GM12878 (cell line): ENCODE measurements at regions not wholly inside any gene's neighbourhood (a gene's known extent, or its start where the extent isn't known, plus 50 kb on each side); places are given as distances from the start of the nearest gene placed in this dataset.

Source experiments
- ATAC-seq: fragments of 200-7000 bp; cut with Tn5 transposase; 3 replicates; pipeline ENCODE4 v1.9.1; 2020; ENCODE audit warnings: mild to moderate bottlenecking, moderate library complexity
- BruUV-seq: library from RNA; stranded (reverse); fragments of 400-500 nt; replicated peaks from 2 replicates; lab custom pipeline; 2021; lab: Mats Ljungman, UMichigan
- CTCF ChIA-PET: fragments of 300-600 bp; sonication (Branson Sonifier 250); formaldehyde crosslinking; extraction: SDS; loops from one replicate; lab custom pipeline; 2021; ENCODE audit warnings: inconsistent platforms; lab: Yijun Ruan, JAX
- POLR2A ChIA-PET: fragments of 350-600 bp; formaldehyde crosslinking; extraction: SDS; loops from one replicate; lab custom pipeline; 2021; ENCODE audit warnings: inconsistent platforms; lab: Charles Lee
- RAD21 ChIA-PET: fragments of 300-600 bp; sonication (Branson Sonifier 250); formaldehyde crosslinking; loops from one replicate; lab custom pipeline; 2023; ENCODE audit warnings: antibody characterized with exemption; ENCODE audit not compliant: unreplicated experiment; lab: Charles Lee
- SMC1A ChIA-PET: fragments of 300-600 bp; sonication (Branson Sonifier 250); formaldehyde crosslinking; loops from one replicate; lab custom pipeline; 2023; ENCODE audit not compliant: unreplicated experiment, uncharacterized antibody; lab: Charles Lee
- DNase-seq: peaks from one replicate; pipeline ENCODE4 v3.0.0-alpha.2; 2011; ENCODE audit warnings: low read depth, low spot score
- FAIRE-seq: peaks from 3 replicates; lab custom pipeline; 2011; peaks lifted over from hg19 to GRCh38; lab: Jason Lieb, UNC
- H2AFZ ChIP-seq: 2 replicates; pipeline ENCODE4 v1.6.0; 2011; ENCODE audit warnings: low read depth, low read length, control low read depth; ENCODE audit not compliant: control insufficient read depth
- H3K27ac ChIP-seq: 2 replicates; pipeline ENCODE4 v1.5.1; 2011; ENCODE audit warnings: control low read depth; ENCODE audit not compliant: control insufficient read depth, insufficient read depth
- H3K27me3 ChIP-seq, 2 experiments: replicated peaks in 1 of 2; 2 replicates each; pipeline versions ENCODE4 v1.6.0 to v1.6.1; 2011; ENCODE audit warnings: low read length in 1 of 2; ENCODE audit not compliant: control insufficient read depth in 2 of 2, insufficient read depth in 2 of 2
- H3K36me3 ChIP-seq, 2 experiments: 2 replicates each; pipeline ENCODE4 v1.5.1; 2011; ENCODE audit warnings: low read length in 1 of 2; ENCODE audit not compliant: control insufficient read depth in 2 of 2, insufficient read depth in 2 of 2
- H3K4me1 ChIP-seq: 2 replicates; pipeline ENCODE4 v1.6.1; 2011; ENCODE audit warnings: mild to moderate bottlenecking, low read length, moderate library complexity, mixed read lengths; ENCODE audit not compliant: control insufficient read depth, insufficient read depth
- H3K4me2 ChIP-seq: 2 replicates; pipeline ENCODE4 v1.6.0; 2011; ENCODE audit warnings: control low read depth; ENCODE audit not compliant: control insufficient read depth, insufficient read depth
- H3K4me3 ChIP-seq: fragments of 200-600 bp; sonication (generic); 2 replicates; pipeline ENCODE4 v1.5.1; 2016
- H3K79me2 ChIP-seq: 2 replicates; pipeline ENCODE4 v1.6.0; 2011; ENCODE audit warnings: low read length; ENCODE audit not compliant: control insufficient read depth, insufficient read depth
- H3K9ac ChIP-seq: 2 replicates; pipeline ENCODE4 v1.8.0; 2011; ENCODE audit warnings: low read length, control low read depth, mixed read lengths; ENCODE audit not compliant: control insufficient read depth, insufficient read depth
- H3K9me3 ChIP-seq: replicated peaks from 3 replicates; pipeline ENCODE4 v1.5.1; 2011; ENCODE audit warnings: mild to moderate bottlenecking, low read length; ENCODE audit not compliant: control insufficient read depth, insufficient read depth
- H4K20me1 ChIP-seq: 2 replicates; pipeline ENCODE4 v1.6.0; 2011; ENCODE audit not compliant: control insufficient read depth, insufficient read depth
- BHLHE40 ChIP-seq, 2 experiments: fragments of 450-650 bp in 1 of 2; IDR thresholded peaks; 2 replicates each; pipeline ENCODE4 v1.6.1; 2011 to 2017; ENCODE audit warnings: low read depth in 2 of 2, borderline replicate concordance in 1 of 2, improper control_type of control experiment in 1 of 2, low read length in 1 of 2, mild to moderate bottlenecking in 1 of 2
- CREM ChIP-seq: IDR thresholded peaks from 2 replicates; pipeline ENCODE4 v1.6.1; 2014; ENCODE audit warnings: antibody characterized with exemption, low read depth
- DPF2 ChIP-seq: fragments of 450-650 bp; IDR thresholded peaks from 2 replicates; pipeline ENCODE4 v1.6.1; 2017; ENCODE audit warnings: mild to moderate bottlenecking
- FOXK2 ChIP-seq: fragments of 450-650 bp; IDR thresholded peaks from 2 replicates; pipeline ENCODE4 v1.6.1; 2017; ENCODE audit warnings: mild to moderate bottlenecking, moderate library complexity
- IKZF1 ChIP-seq: fragments of 450-650 bp; conservative IDR thresholded peaks from 2 replicates; pipeline ENCODE4 v1.6.1; 2017; ENCODE audit warnings: antibody characterized with exemption, mild to moderate bottlenecking
- IKZF2 ChIP-seq, 2 experiments: fragments of 450-650 bp; IDR thresholded peaks; 2 replicates each; pipeline ENCODE4 v1.6.1; 2017; ENCODE audit warnings: mild to moderate bottlenecking in 2 of 2, moderate library complexity in 2 of 2
- MAX ChIP-seq: IDR thresholded peaks from 2 replicates; pipeline ENCODE4 v1.6.1; 2012; ENCODE audit warnings: low read depth, low read length, improper control_type of control experiment
- NFIC ChIP-seq: IDR thresholded peaks from 2 replicates; pipeline ENCODE4 v1.6.1; 2012; ENCODE audit warnings: low read depth, mild to moderate bottlenecking, inconsistent platforms, low read length, moderate library complexity
- NFXL1 ChIP-seq: fragments of 450-650 bp; IDR thresholded peaks from 2 replicates; pipeline ENCODE4 v1.6.1; 2017; ENCODE audit warnings: antibody characterized with exemption, mild to moderate bottlenecking, borderline replicate concordance
- NFYB ChIP-seq: IDR thresholded peaks from 2 replicates; pipeline ENCODE4 v1.6.1; 2011; ENCODE audit warnings: low read depth, mild to moderate bottlenecking, low read length, improper control_type of control experiment, moderate library complexity; ENCODE audit not compliant: insufficient read depth
- PAX5 ChIP-seq: IDR thresholded peaks from 2 replicates; pipeline ENCODE4 v1.6.1; 2011; ENCODE audit warnings: low read depth, low read length, borderline replicate concordance
- POLR2AphosphoS2 ChIP-seq: IDR thresholded peaks from 2 replicates; pipeline ENCODE4 v1.6.1; 2011; ENCODE audit warnings: low read depth, mild to moderate bottlenecking, low read length, improper control_type of control experiment, moderate library complexity
- RAD51 ChIP-seq: fragments of 450-650 bp; IDR thresholded peaks from 2 replicates; pipeline ENCODE4 v1.6.1; 2016; ENCODE audit warnings: moderate library complexity, mild to moderate bottlenecking, inconsistent platforms
- RB1 ChIP-seq: fragments of 450-650 bp; formaldehyde crosslinking; IDR thresholded peaks from 2 replicates; pipeline ENCODE4 v1.6.1; 2017; ENCODE audit warnings: mild to moderate bottlenecking, borderline replicate concordance
- RUNX3 ChIP-seq: IDR thresholded peaks from 2 replicates; pipeline ENCODE4 v1.6.1; 2012; ENCODE audit warnings: low read length, inconsistent platforms
- SUPT20H ChIP-seq: IDR thresholded peaks from 2 replicates; pipeline ENCODE4 v1.6.1; 2011; ENCODE audit warnings: low read depth, mild to moderate bottlenecking, low read length, moderate library complexity, borderline replicate concordance; ENCODE audit not compliant: control insufficient read depth
- TBL1XR1 ChIP-seq: IDR thresholded peaks from 2 replicates; pipeline ENCODE4 v1.6.1; 2012; ENCODE audit warnings: low read depth, low read length, improper control_type of control experiment
- TCF3 ChIP-seq: IDR thresholded peaks from 2 replicates; pipeline ENCODE4 v1.6.1; 2012; ENCODE audit warnings: low read depth, mild to moderate bottlenecking, low read length, borderline replicate concordance; ENCODE audit not compliant: insufficient read depth
- YBX1 ChIP-seq: fragments of 450-650 bp; IDR thresholded peaks from 2 replicates; pipeline ENCODE4 v1.6.1; 2016; ENCODE audit warnings: antibody characterized with exemption
- ZBED1 ChIP-seq: IDR thresholded peaks from 2 replicates; pipeline ENCODE4 v1.6.1; 2016; ENCODE audit warnings: borderline replicate concordance
- ZNF274 ChIP-seq: IDR thresholded peaks from one replicate; pipeline ENCODE4 v1.8.0; 2011; ENCODE audit not compliant: insufficient read length, insufficient read depth
- ZZZ3 ChIP-seq: IDR thresholded peaks from 2 replicates; pipeline ENCODE4 v1.6.1; 2011; ENCODE audit warnings: low read depth; ENCODE audit not compliant: control insufficient read depth, insufficient read length
- WGBS: methylation state at CpG from one replicate; pipeline ENCODE4 v1.1.6; 2016; ENCODE audit warnings: low lambda C conversion rate; ENCODE audit not compliant: insufficient replicate concordance, insufficient coverage; ENCODE audit errors: missing lambda C conversion rate; 5-methylcytosine and 5-hydroxymethylcytosine counted together
- in situ Hi-C: fragments of 300-500 bp; cut with MboI; formaldehyde crosslinking; loops from 9 replicates; pipeline ENCODE4 v1.14.3; 2018; ENCODE audit warnings: mixed read lengths
- intact Hi-C: fragments of 100-400 bp; cut with micrococcal nuclease; formaldehyde crosslinking; loops from one replicate; pipeline ENCODE4 v1.14.2; 2022; ENCODE audit not compliant: unreplicated experiment

GRCh38 chr9:99593610-99594009 is 228.1 kb upstream of the NR4A3 start:
- no peaks in the 10 kb centered on the region for H3K27me3 ChIP-seq
- RAD21 ChIA-PET, result interaction anchor here (0.9 to 2.2 kb wide), 10 partner anchors 10 to 238 kb away, joined by 3 to 17 read pairs (median 3); no protein-coding TSS in a partner anchor
- SMC1A ChIA-PET, result interaction anchor here (0.5 to 2.5 kb wide), 15 partner anchors 12 to 626 kb away, joined by 3 to 13 read pairs (median 6); no protein-coding TSS in a partner anchor
- no peaks in the 10 kb centered on the region for H3K79me2 ChIP-seq
- intact Hi-C loops (loop anchor here (2.0 to 5.0 kb wide), 4 partner anchors 39 to 229 kb away; partner anchors contain the start of gene NR4A3), in situ Hi-C loops (no loop called here)
- DNase-seq (no peak), ATAC-seq (peak; percentile 56), FAIRE-seq (no peak)
- CTCF ChIA-PET, result interaction anchor here (0.9 to 2.7 kb wide), 6 partner anchors 11 to 409 kb away, joined by 3 to 7 read pairs (median 3); no protein-coding TSS in a partner anchor
- BruUV-seq, result TSS peak; percentile 97
- no peak overlapping the region for H3K4me2 ChIP-seq
- POLR2A ChIA-PET, result interaction anchor here (0.7 to 1.6 kb wide), 5 partner anchors 41 to 417 kb away, joined by 3 to 5 read pairs (median 3); no protein-coding TSS in a partner anchor
- WGBS, result 31% methylated on average over 2 of the region's 2 CpGs
- H3K9me3 ChIP-seq, result no peaks in the 10 kb centered on the region
- peaks cover 13% of the 10 kb centered on the region; the same call in 1 of the 2 replicates for H3K4me1 ChIP-seq
- no peaks in the 10 kb centered on the region for H4K20me1 ChIP-seq
- peak overlapping the region; percentile 27; the same call in 1 of the 2 replicates for H2AFZ ChIP-seq
- H3K9ac ChIP-seq, result no peak overlapping the region
- H3K36me3 ChIP-seq, result no peaks in the 10 kb centered on the region
- no peak overlapping the region for H3K4me3 ChIP-seq
- H3K27ac ChIP-seq, result peak overlapping the region; percentile 30; the same call in 1 of the 2 replicates
- TF ChIP-seq IKZF2 (IDR thresholded peaks at IDR 0.05) (0 out of 4 replicates have a peak, but pooled peaks of 1 of the 2 experiments have one; percentile 18), NFIC (no peak), TCF3 (no peak), FOXK2 (no peak), NFXL1 (no peak), ZBED1 (no peak), NFYB (no peak), PAX5 (no peak), SUPT20H (no peak), RAD51 (peak; percentile 51; the same call in 1 of the 2 replicates), MAX (no peak), RB1 (no peak), BHLHE40 (IDR thresholded peaks at IDR 0.05; ENCODE audit: borderline replicate concordance in 1 of 2, low read depth in 2 of 2, low read length in 1 of 2) (peak in 1 of 2 experiments; percentile 35; a peak in 1 of 4 replicates), DPF2 (peak; percentile 42), ZNF274 (no peak), RUNX3 (peak; percentile 39; the same call in 1 of the 2 replicates), CREM (no peak), YBX1 (no peak), ZZZ3 (no peak), POLR2AphosphoS2 (no peak), IKZF1 (peak; percentile 24; the same call in 1 of the 2 replicates), TBL1XR1 (no peak)
- TF ChIP-seq, all 136 proteins: peak for 6
